KMS-11 (cell line): ENCODE measurements at regions not wholly inside any gene's neighbourhood (a gene's known extent, or its start where the extent isn't known, plus 50 kb on each side); places are given as distances from the start of the nearest gene placed in this dataset.
"Not testable (repeated sequence)": the region's sequence is repeated elsewhere in the genome, so short reads cannot be mapped to it uniquely, and the experiment has no call there.

Experiments
- H2AFZ ChIP-seq: fragments of 200-600 bp; sonication (generic); 2 replicates; pipeline ENCODE4 v1.6.1; 2016; ENCODE audit warnings: antibody characterized with exemption, mixed run types, low read depth
- H3K27ac ChIP-seq: fragments of 200-600 bp; sonication (generic); 2 replicates; pipeline ENCODE4 v1.6.1; 2016; ENCODE audit warnings: mild to moderate bottlenecking, mixed run types
- H3K27me3 ChIP-seq: fragments of 200-600 bp; sonication (generic); 2 replicates; pipeline ENCODE4 v1.6.1; 2017; ENCODE audit warnings: mild to moderate bottlenecking, low read depth, mixed run types, moderate library complexity; ENCODE audit not compliant: insufficient read depth
- H3K36me3 ChIP-seq: fragments of 200-600 bp; sonication (generic); 2 replicates; pipeline ENCODE4 v1.6.1; 2017; ENCODE audit warnings: mild to moderate bottlenecking, mixed run types; ENCODE audit not compliant: insufficient read depth
- H3K4me1 ChIP-seq: fragments of 200-600 bp; sonication (generic); 2 replicates; pipeline ENCODE4 v1.6.1; 2016; ENCODE audit warnings: mild to moderate bottlenecking, low read depth, mixed run types; ENCODE audit not compliant: poor library complexity, severe bottlenecking
- H3K4me2 ChIP-seq: fragments of 200-600 bp; sonication (generic); 2 replicates; pipeline ENCODE4 v1.7.0; 2016; ENCODE audit warnings: mild to moderate bottlenecking, mixed run types
- H3K4me3 ChIP-seq: fragments of 200-600 bp; sonication (generic); IDR thresholded peaks from 2 replicates; pipeline ENCODE4 v1.6.1; 2017; ENCODE audit warnings: low read depth, low read length, mixed read lengths; ENCODE audit not compliant: insufficient read depth
- H3K79me2 ChIP-seq: fragments of 200-600 bp; sonication (generic); 2 replicates; pipeline ENCODE4 v1.6.1; 2016; ENCODE audit warnings: low read depth, mixed run types; ENCODE audit not compliant: insufficient read depth
- H3K9ac ChIP-seq: fragments of 200-600 bp; sonication (generic); 2 replicates; pipeline ENCODE4 v1.6.1; 2016; ENCODE audit warnings: mild to moderate bottlenecking, mixed run types
- H4K20me1 ChIP-seq: fragments of 200-600 bp; sonication (generic); 2 replicates; pipeline ENCODE4 v1.6.1; 2016; ENCODE audit warnings: mild to moderate bottlenecking, mixed run types; ENCODE audit not compliant: insufficient read depth
- CTCF ChIP-seq: fragments of 200-600 bp; sonication (generic); conservative IDR thresholded peaks from 2 replicates; pipeline ENCODE4 v1.6.1; 2017; ENCODE audit warnings: low read depth, mild to moderate bottlenecking, antibody characterized with exemption, low read length, moderate library complexity, mixed read lengths

GRCh38 chr11:22927793-22928192, 67.5 kb upstream of the CCDC179 start:
- Histone ChIP-seq H3K79me2 (no peaks in the 10 kb centered on the region), H2AFZ (no peak overlapping the region), H3K27me3 (no peaks in the 10 kb centered on the region), H3K27ac (no peak overlapping the region), H3K4me2 (no peak overlapping the region), H3K9ac (no peak overlapping the region), H3K4me3 (no peak overlapping the region), H4K20me1 (no peaks in the 10 kb centered on the region), H3K36me3 (no peaks in the 10 kb centered on the region), H3K4me1 (no peaks in the 10 kb centered on the region)
- no peak for TF ChIP-seq CTCF

- Histone ChIP-seq H4K20me1 (no peaks in the 10 kb centered on the region), H3K79me2 (no peaks in the 10 kb centered on the region), H3K9ac (no peak overlapping the region), H3K36me3 (no peaks in the 10 kb centered on the region), H3K4me3 (no peak overlapping the region), H2AFZ (no peak overlapping the region), H3K4me2 (no peak overlapping the region), H3K27me3 (no peaks in the 10 kb centered on the region), H3K4me1 (no peaks in the 10 kb centered on the region), H3K27ac (no peak overlapping the region)
- TF ChIP-seq CTCF, result no peak
These were observed 68.1 kb upstream of the CCDC179 start for GRCh38 chr11:22928207-22928917.

GRCh38 chr11:22930816-22931594, 70.7 kb upstream of the CCDC179 start:
- H3K4me2 ChIP-seq, result no peak overlapping the region
- no peak overlapping the region for H3K9ac ChIP-seq
- TF ChIP-seq CTCF, result no peak
- H3K27ac ChIP-seq, result no peak overlapping the region
- no peaks in the 10 kb centered on the region for H4K20me1 ChIP-seq
- H3K27me3 ChIP-seq, result no peaks in the 10 kb centered on the region
- H2AFZ ChIP-seq, result no peak overlapping the region
- H3K4me3 ChIP-seq, result no peak overlapping the region
- no peaks in the 10 kb centered on the region for H3K79me2 ChIP-seq
- no peaks in the 10 kb centered on the region for H3K36me3 ChIP-seq
- H3K4me1 ChIP-seq, result no peaks in the 10 kb centered on the region

- Histone ChIP-seq H4K20me1 (no peaks in the 10 kb centered on the region), H3K4me1 (no peaks in the 10 kb centered on the region), H3K27me3 (no peaks in the 10 kb centered on the region), H3K9ac (no peak overlapping the region), H3K36me3 (no peaks in the 10 kb centered on the region), H2AFZ (no peak overlapping the region), H3K4me3 (no peak overlapping the region), H3K79me2 (no peaks in the 10 kb centered on the region), H3K27ac (no peak overlapping the region), H3K4me2 (no peak overlapping the region)
- no peak for TF ChIP-seq CTCF
These were observed 78.4 kb upstream of the CCDC179 start for GRCh38 chr11:22938691-22939090.

- not testable (repeated sequence) for H4K20me1 ChIP-seq, H3K4me1 ChIP-seq, H3K9ac ChIP-seq, H3K27ac ChIP-seq, H3K27me3 ChIP-seq, H3K4me3 ChIP-seq, H3K36me3 ChIP-seq, H3K79me2 ChIP-seq, H2AFZ ChIP-seq, H3K4me2 ChIP-seq
These were observed 81.3 kb upstream of the CCDC179 start for GRCh38 chr11:22941544-22941943.
